Fibroblast of the conjunctiva (primary cell): ENCODE measurements at regions not wholly inside any gene's neighbourhood (a gene's known extent, or its start where the extent isn't known, plus 50 kb on each side); places are given as distances from the start of the nearest gene placed in this dataset.
"Not testable (repeated sequence)": the region's sequence is repeated elsewhere in the genome, so short reads cannot be mapped to it uniquely, and the experiment has no call there.

Experiments used
- DNase-seq: peaks from one replicate; pipeline ENCODE4 v3.0.0-alpha.2; 2010; ENCODE audit warnings: low read depth

DNA sequence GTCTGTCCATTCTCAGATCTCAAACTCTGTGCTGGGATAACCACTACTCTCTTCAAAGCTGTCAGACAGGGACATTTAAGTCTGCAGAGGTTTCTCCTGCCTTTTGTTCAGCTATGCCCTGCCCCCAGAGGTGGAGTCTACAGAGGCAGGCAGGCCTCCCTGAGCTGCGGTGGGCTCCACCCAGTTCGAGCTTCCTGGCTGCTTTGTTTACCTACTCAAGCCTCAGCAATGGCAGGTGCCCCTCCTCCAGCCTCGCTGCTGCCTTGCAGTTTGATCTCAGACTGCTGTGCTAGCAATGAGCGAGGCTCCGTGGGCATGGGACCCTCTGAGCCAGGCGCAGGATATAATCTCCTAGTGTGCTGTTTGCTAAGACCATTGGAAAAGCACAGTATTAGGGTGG lies 53.1 kb upstream of the HUNK start:
- DNase-seq = not testable (repeated sequence)

DNA sequence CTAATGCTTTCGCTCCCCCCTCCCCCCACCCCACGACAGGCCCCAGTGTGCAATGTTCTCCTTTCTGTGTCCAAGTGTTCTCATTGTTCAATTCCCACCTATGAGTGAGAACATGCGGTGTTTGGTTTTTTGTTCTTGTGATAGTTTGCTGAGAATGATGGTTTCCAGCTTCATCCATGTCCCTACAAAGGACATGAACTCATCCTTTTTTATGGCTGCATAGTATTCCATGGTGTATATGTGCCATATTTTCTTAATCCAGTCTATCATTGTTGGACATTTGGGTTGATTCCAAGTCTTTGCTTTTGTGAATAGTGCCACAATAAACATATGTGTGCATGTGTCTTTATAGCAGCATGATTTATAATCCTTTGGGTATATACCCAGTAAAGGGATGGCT lies 58.5 kb upstream of the HUNK start:
- DNase-seq = not testable (repeated sequence)

DNA sequence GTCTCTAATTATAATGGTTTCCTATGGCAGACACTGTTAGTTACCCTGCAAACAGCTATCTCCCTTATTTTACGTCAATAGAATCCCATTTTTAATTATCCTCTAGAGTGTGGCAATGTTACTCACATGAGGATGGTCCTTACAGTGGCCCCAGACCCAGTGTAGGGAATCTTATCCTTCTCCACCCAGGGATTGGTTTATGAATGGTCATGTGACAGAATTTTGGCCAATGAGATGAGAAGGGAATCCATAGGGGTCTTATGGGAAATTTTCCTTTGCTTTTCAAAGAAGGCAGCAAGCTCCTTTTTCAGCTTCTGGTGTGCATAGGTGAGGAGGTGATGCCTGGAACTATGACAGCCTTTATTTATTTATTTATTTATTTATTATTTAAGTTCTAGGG lies 59.0 kb upstream of the HUNK start:
- DNase-seq = no peak

DNA sequence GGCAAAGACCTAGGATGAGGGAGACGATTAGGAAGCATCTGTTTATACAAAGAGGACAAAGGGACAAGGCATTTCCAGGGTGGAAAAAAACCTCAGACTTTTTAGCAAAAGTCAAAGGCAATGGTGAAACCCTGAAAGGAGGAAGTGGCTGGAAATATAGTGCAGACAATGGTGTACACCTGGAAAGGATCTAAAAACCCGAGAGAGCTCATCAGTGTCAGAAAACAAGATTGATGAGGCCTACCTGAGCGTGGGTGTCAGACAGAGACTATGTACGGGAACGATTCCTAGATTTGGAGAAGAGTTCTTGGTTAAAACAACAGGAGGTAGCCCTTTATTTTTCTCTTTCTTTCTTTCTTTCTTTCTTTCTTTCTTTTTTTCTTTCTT lies 68.8 kb upstream of the HUNK start:
- no peak for DNase-seq

DNA sequence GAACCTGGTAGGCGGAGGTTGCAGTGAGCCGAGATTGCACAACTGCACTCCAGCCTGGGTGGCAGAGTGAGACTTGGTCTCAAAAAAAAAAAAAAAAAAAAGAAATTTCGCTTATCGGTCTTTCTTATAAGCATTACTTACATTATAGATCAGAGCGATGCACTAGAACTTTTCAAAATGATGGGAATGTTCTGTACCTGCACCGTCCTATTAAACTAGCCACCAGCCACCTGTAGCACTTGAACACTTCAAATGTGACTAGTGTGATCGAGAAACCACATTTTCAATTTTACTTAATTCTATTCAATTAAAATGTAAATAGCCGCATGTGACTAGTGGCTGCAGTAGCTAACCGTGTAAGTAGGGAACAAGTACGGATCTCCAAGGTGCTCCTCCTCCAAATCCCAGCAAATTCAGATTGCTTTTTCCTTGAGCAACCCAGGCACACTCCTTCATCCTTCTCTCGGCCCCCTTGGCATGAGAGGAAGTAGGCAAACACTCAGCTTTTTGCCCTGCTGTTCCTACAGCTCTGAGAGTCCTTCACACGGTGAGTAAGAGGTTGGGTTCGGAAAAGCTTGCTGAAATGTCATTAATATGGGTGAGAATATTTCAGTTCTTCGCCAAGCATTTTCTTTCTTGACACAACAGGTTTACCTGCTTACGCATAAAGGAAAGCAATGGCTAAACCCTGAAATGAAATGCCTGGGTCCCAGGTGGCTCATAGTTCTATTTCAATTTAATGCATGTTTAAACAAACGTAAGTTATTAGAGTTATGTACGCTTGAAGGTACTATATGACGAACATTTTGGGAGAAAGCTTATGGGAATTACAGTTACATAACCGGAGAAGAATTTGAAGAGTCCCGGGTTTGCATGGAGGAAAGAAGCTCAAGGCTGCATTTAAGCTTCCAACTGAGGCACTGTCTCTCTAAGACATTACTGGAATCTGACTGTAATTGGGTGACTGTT lies 69.5 kb upstream of the HUNK start:
- no peak for DNase-seq

DNA sequence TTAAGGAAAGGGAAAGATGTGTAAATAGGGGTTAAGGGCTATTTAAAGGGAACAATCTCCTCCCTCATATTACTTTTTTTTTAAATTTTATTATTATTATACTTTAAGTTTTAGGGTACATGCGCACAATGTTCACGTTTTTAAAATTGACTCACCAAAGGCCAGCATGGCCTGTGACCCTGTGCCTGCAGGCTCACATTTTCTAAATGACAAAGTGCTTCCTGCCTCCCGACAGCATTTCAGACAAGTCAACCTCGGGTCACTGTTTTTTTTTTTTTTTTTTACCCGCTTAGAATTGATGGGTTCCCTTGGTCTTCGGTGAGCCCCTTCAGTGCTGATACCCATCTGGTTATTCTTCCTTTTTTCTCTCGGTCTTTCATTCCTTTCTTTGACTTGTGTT lies 70.4 kb upstream of the SCAF4 start:
- DNase-seq = no peak

DNA sequence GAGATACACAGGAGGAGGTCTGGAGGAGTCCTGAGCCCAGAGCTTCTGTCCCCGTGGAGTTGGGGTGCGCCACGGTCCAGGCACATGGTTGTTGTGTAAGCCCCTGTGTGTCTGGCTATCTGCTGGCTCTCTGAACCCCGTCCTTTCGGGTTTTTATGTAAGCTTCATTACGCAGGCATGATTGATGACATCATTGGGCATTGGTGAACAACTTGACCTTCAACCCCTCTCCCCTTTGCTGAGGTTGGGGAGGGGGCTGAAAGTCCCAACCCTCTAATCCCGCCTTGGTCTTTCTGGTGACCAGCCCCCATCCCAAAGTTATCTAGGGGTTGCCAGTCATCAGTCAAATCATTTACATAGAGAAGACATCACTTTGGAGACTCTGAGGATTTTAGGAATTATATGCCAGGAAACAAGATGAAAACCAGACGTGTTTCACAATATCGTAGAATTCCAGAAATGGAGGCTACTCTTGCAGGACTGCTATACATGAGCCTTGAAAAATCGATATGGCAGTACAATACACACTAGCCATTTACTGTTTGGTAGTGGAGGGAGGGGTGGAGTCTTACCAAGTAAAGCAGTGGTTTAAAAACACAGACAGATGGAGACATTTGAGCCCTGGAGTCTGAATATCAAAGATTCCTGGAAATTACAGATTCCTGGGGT lies 69.8 kb upstream of the SCAF4 start:
- no peak for DNase-seq

DNA sequence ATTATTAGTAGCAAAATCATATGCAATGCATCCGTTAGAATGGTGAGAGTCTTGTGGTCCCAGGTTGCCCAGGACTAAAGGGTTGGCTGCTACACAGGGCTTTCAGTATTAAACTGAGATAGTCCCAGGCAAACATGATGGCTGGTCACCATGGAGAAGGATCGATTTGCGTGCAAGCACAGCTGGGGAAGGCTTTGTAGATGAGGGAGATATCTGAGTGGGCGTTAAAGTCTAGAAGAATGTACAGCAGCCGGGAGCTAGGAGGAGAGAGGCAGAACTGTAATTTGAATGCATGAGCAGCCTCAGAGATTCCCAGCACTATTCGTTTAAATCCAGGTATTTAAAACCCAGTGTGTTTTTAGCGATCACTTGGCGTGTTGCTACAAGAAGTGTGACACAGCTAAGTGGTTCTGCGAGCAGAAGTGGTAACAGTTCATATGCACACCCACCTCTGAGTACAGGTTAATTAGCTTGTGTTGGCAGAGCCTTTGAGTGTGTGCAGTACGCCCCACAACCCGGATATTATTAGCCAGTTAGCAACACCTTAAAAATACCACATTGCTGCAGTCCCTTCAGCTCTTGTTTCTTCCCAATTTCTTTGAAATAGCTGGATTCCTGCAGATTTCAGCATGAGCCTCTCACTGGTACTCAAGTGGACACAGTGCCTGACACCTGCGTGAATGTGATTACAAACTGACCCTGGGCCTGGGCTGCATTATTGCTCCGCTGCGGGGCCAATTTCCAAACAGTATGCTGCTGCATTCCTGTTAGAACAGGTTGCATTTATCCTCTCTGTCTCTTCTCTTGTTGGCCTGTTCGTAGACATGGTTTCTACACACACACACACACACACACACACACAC lies 67.2 kb upstream of the SCAF4 start:
- no peak for DNase-seq

DNA sequence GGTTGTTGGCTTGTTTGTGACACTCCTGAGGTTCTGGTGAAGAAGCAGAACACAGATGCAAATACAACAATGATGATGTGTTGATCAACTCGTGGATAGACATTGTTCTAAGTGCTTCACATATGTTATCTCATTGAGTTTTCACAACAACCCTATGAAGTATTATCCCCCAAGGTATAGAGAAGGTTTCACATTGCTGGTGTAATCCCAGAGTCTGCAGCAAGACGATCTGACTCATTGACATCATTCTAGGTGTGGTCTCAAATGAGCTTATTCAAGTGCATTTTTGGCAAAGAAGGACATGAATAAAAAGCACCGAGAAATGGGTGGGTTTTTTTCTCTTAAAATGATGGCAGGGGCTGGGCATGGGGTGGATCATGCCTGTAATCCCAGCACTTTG lies 64.1 kb upstream of the SCAF4 start:
- peak; percentile 6 for DNase-seq

DNA sequence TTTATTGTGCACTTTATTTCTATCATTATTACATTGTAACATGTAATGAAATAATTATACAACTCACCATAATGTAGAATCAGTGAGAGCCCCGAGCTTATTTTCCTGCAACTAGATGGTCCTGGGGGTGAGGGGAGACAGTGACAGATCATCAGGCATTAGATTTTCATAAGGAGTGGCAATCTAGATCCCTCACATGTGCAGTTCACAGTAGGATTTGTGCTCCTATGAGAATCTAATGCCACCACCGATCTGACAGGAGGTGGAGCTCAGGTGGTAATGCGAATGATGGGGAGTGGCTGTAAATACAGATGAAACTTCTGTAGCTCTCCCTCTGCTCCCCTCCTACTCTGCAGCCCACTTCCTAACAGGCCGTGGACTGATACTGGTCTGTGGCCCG lies 58.5 kb upstream of the SCAF4 start:
- not testable (repeated sequence) for DNase-seq

DNA sequence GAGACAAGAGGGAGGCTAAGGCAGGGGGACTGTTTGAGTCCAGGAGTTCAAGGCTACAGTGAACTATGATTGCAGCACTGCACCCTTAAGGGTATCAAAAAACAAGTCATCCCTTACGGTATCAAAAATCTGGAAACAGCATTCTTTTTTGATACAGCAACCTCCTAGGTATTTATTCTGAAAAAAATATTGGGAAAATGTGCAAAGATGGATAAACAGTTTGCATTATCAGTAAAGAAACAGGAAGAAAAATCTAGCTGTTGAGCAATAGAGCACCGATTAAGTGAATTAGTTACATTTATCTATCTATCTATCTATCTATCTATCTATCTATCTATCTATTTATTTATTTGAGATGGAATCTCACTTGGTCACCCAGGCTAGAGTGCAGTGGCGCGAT lies 56.7 kb upstream of the SCAF4 start:
- DNase-seq = no peak

DNA sequence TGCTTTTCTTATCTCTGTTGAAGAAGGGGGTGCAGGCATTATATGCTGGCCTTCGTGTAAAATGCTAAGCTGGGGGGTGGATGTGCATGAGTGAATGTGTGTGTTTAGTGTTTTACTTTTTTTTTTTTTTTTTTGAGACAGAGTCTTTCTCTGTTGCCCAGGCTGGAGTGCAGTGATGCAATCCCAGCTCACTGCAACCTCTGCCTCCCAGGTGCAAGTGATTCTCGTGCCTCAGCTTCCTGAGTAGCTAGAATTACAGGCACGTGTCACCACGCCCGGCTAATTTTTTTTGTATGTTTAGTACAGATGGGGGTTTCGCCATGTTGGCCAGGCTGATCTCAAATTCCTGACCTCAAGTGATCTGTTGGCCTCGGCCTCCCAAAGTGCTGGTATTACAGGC lies 55.8 kb upstream of the SCAF4 start:
- not testable (repeated sequence) for DNase-seq

DNA sequence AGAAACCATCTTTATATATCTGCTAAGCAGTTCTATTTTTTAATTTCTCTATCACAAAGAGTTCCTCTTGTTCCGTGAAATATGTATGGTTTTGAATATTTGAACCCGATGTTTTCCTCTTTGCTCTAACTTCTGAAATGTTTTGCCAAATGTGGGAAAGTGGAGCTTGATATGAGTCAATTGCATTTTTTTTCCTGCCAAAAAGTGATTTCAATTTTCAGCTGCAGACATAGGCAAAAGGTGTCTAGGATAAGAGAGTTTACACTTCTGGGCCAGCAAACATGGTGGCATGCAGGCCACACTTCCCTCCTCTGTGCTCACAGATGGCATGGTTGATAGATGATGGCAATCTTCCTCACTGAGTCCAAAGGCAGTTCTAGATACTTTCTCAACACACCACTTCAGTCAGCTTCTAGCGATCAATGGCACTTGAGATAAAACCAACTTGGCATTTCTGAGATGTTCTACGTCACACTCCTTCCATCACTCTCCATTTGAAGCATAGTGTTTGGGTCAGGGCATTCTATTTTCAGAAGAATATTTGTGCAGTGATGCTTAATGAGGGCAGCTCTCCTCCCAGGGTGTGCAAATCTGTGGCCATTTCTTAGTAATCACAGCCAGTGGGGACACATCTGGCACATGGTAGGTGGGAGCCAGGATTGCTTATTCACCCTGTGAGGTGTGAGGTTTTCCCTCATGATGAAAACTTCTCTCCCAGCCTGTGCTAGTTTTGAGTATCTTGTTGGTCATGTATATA lies 54.4 kb upstream of the SCAF4 start:
- no peak for DNase-seq

DNA sequence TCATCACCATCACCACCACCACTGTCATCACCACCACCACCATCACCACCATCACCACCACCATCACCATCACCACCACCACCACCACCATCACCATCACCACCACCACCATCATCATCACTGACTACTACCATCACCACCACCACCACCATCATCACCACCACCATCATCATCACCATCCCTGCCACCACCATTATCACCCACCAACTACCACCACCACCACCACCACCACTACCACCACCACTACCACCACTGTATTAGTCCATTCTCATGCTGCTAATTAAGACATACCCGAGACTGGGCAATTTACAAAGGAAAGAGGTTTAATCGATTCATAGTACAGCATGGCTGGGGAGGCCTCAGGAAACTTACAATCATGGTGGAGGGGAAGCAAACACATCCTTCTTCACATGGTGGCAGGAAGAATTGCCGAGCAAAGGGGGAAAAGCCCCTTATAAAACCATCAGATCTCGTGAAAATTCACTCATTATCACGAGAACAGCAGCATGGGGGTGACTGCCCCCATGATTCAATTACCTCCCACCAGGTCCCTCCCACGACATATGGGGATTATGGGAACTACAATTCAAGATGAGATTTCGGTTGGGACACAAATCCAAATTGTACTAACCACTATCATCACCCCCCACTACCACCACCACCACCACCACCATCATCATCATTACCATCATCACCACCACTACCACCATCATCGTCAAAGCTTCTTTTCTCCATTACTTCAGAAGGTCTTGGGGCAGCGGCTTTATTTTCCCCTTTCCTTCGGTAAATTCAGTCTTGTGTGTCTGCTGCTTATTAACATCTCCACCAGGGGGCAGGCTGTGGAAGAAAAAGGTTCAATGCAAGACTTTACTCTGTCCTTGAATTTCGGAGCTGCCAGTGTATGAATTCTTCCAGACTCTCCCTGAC lies 53.6 kb upstream of the SCAF4 start:
- peak; percentile 76 for DNase-seq

DNA sequence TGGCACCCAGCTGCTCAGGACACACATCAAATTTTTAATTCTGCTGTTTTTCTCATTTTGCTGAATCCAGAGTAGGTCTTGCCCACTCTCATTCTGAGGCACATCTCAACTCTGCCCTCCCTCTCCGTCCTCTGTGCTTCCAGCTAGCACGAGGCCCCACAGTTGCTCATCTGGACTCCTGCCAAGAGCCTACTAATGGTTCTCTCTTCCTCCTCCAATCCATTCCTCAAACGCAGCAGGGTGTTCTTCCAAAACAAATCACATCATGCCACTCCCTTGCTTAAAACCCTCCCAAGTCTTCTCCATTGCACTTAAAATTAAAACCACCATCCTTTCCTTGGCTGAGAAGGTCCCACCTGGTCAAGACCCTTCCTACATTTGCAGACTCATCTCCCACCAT lies 49.8 kb upstream of the SCAF4 start:
- DNase-seq = peak; percentile 33
